Sigmoid colon (tissue), 6 donors: ENCODE measurements at regions not wholly inside any gene's neighbourhood (a gene's known extent, or its start where the extent isn't known, plus 50 kb on each side); places are given as distances from the start of the nearest gene placed in this dataset.

ENCODE experiments used
- DNase-seq: peaks from one replicate; pipeline ENCODE4 v3.0.0-alpha.2; 2019
- H3K27ac ChIP-seq, 4 donors: fragments of 200-600 bp; sonication (generic); one replicate each; pipeline ENCODE4 v1.5.1; 2016 to 2019; ENCODE audit warnings: mild to moderate bottlenecking in 1 of 4
- H3K27me3 ChIP-seq, 3 donors: fragments of 200-600 bp; sonication (generic); one replicate each; pipeline ENCODE4 v1.5.1; 2019; ENCODE audit warnings: mild to moderate bottlenecking in 1 of 3
- H3K36me3 ChIP-seq, 4 donors: fragments of 200-600 bp; sonication (generic); one replicate each; pipeline ENCODE4 v1.5.1; 2016 to 2019
- H3K4me1 ChIP-seq, 4 donors: fragments of 200-600 bp; sonication (generic); one replicate each; pipeline ENCODE4 v1.5.1; 2017 to 2019
- H3K4me3 ChIP-seq, 4 donors: fragments of 200-600 bp; sonication (generic); one replicate each; pipeline ENCODE4 v1.5.1; 2017 to 2019; ENCODE audit warnings: mild to moderate bottlenecking in 2 of 4, moderate library complexity in 1 of 4
- H3K9me3 ChIP-seq, 4 donors: fragments of 200-600 bp in 3 of 4; sonication (generic) in 3 of 4; one replicate each; pipeline versions ENCODE4 v1.5.1 to v1.6.1; 2013 to 2019
- EP300 ChIP-seq, 4 donors: sonication (generic); formaldehyde crosslinking; IDR thresholded peaks; one replicate each; pipeline ENCODE4 v1.6.1; 2017; ENCODE audit warnings: antibody characterized with exemption in 4 of 4
- POLR2A ChIP-seq, 2 donors: fragments of 450-650 bp; IDR thresholded peaks; one replicate each; pipeline ENCODE4 v1.6.1; 2016; ENCODE audit warnings: antibody characterized with exemption in 2 of 2, mild to moderate bottlenecking in 2 of 2, moderate library complexity in 2 of 2
- POLR2AphosphoS5 ChIP-seq, 4 donors: sonication (generic); formaldehyde crosslinking; IDR thresholded peaks; one replicate each; pipeline ENCODE4 v1.6.1; 2017; ENCODE audit warnings: antibody characterized with exemption in 4 of 4
- WGBS, 2 donors: extraction: QIAGEN DNeasy Blood & Tissue Kit; methylation state at CpG; one replicate each; pipeline ENCODE4 v1.1.7; 2013; 5-methylcytosine and 5-hydroxymethylcytosine counted together
- intact Hi-C: fragments of 100-400 bp; cut with DNase I; formaldehyde crosslinking; loops from one replicate; pipeline ENCODE4 v1.15.1; 2023
- TF ChIP-seq, protein P1 (sequence below), 4 experiments: fragments of 450-650 bp in 3 of 4; fragments of 200-600 bp in 1 of 4; IDR thresholded peaks; one replicate each; pipeline ENCODE4 v1.5.1; 2016 to 2019; ENCODE audit warnings: antibody characterized with exemption in 4 of 4, mild to moderate bottlenecking in 3 of 4, moderate library complexity in 2 of 4
- donor health status: healthy with polysubstance abuse.
- donor health status: healthy.

DNA sequence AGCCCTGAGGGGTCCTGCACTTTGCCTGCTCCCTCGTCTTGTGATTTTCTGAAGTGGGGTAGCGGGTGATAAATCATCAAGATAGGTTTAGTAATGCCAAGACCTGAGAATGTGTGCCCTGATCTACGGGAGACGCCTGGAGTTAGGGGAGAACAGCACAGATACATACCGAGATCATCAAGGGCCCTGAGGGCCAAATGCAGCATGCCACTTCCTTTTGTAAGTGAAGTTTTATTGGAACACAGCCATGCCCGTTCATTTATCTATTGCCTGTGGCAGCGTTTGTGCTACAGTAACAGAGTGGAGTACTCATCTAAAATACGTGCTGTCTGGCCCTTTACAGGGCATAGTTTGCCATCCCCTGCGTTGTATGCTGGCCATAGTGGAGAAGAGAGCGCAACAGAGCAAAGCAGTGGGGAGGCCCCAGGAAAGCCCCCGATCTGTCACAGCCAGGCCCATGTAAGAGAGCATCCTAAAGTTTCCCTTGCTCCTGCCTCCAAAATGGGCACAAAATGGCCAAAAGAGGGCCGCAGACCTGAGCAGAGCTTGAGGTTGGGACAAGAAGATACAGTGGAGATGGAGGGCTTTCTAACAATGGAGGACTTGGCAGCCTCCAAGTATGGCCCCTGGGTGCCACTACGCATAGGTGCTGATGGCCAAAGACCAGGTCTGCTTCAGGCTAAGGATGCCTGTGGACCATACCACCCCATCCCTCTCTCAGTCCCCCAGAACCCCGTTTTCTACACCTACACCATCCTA is 167.0 kb downstream of the SMIM20 start:
- intact Hi-C loops = loop anchor here (10.0 kb wide), 1 partner anchor 334 kb away; no protein-coding TSS in a partner anchor
- H3K36me3 ChIP-seq = no peaks in the 10 kb centered on the region
- no peak for DNase-seq
- no peak for TF ChIP-seq POLR2A (IDR thresholded peaks at IDR 0.05)
- TF ChIP-seq POLR2AphosphoS5 (IDR thresholded peaks at IDR 0.05) = no peak
- TF ChIP-seq, protein P1, sequence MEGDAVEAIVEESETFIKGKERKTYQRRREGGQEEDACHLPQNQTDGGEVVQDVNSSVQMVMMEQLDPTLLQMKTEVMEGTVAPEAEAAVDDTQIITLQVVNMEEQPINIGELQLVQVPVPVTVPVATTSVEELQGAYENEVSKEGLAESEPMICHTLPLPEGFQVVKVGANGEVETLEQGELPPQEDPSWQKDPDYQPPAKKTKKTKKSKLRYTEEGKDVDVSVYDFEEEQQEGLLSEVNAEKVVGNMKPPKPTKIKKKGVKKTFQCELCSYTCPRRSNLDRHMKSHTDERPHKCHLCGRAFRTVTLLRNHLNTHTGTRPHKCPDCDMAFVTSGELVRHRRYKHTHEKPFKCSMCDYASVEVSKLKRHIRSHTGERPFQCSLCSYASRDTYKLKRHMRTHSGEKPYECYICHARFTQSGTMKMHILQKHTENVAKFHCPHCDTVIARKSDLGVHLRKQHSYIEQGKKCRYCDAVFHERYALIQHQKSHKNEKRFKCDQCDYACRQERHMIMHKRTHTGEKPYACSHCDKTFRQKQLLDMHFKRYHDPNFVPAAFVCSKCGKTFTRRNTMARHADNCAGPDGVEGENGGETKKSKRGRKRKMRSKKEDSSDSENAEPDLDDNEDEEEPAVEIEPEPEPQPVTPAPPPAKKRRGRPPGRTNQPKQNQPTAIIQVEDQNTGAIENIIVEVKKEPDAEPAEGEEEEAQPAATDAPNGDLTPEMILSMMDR (IDR thresholded peaks at IDR 0.05) = no peak
- TF ChIP-seq EP300 (IDR thresholded peaks at IDR 0.05) = no peak
- H3K27ac ChIP-seq = no peak overlapping the region
- H3K4me1 ChIP-seq = peaks cover 0 to 19% (median 7%) of the 10 kb centered on the region in 4 donors
- no peak overlapping the region for H3K4me3 ChIP-seq
- WGBS, 2 donors = 66 to 76% methylated on average over 14 of the region's 14 CpGs
- H3K9me3 ChIP-seq = no peaks in the 10 kb centered on the region
- H3K27me3 ChIP-seq = no peaks in the 10 kb centered on the region

DNA sequence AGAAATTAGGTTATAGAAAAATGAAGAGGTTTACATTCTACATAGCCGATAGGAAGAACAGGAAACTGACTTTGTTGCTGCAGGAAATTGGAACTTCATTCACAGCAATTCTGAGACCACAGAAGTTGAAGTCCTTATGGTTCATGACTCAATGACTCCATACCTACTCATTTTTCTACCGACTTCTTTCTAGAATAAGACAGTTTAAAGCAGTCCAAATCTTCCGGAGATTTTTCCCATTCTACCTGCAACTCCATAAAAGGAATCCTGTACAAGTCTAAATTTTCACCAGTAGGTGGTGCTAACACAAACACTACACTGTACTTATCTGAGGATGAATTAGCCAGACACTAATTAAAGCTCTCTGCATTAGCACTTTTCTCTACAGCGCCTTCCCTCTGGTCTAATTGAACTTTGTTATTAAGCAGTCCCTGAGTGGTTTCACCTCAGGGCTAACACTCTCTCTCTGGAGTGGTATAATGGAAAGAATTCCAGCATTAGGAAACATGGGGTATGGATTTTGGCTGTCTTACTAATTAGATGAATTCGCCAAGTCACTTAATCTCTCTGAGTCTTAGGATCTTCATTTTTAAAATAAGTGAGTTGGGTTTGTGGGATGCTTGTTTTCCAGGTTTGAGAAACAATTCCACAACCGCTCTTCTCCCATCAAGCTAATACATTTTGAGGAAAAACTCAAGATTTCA is 167.9 kb downstream of the SMIM20 start:
- DNase-seq = no peak
- H3K36me3 ChIP-seq = no peaks in the 10 kb centered on the region
- H3K27me3 ChIP-seq = no peaks in the 10 kb centered on the region
- peaks cover 0 to 23% (median 7%) of the 10 kb centered on the region in 4 donors for H3K4me1 ChIP-seq
- H3K4me3 ChIP-seq = no peak overlapping the region
- H3K27ac ChIP-seq = no peak overlapping the region
- TF ChIP-seq POLR2A (IDR thresholded peaks at IDR 0.05) = no peak
- TF ChIP-seq EP300 (IDR thresholded peaks at IDR 0.05) = no peak
- TF ChIP-seq, protein P1 (IDR thresholded peaks at IDR 0.05) = peak; percentile 41 to 77 (median 70)
- no peaks in the 10 kb centered on the region for H3K9me3 ChIP-seq
- WGBS, 2 donors = 41 to 45% methylated on average over 6 of the region's 6 CpGs
- intact Hi-C loops = loop anchor here (10.0 kb wide), 1 partner anchor 333 kb away; no protein-coding TSS in a partner anchor

DNA sequence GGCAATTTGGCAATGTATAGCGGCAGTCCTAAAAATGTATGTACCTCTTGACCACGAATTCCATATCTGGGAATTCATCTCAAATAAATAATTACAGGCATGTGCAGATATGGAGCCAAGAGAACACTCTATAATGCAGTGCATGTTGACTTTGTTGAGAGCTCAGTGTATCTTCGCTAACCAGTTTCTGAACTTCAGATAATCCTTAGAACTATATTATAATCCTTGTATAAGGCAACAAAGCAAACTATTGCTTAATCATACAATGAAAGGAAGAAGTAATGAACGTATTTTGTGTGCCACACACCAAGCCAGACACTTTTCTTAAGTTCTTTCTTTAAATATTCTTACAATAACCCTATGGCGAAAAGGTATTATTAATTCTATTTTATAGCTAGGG is 168.5 kb downstream of the SMIM20 start:
- intact Hi-C loops = loop anchor here (10.0 kb wide), 1 partner anchor 332 kb away; no protein-coding TSS in a partner anchor
- no peak for TF ChIP-seq POLR2A (IDR thresholded peaks at IDR 0.05)
- TF ChIP-seq, protein P1 (IDR thresholded peaks at IDR 0.05) = no peak
- no peak for TF ChIP-seq EP300 (IDR thresholded peaks at IDR 0.05)
- no peak for TF ChIP-seq POLR2AphosphoS5 (IDR thresholded peaks at IDR 0.05)

DNA sequence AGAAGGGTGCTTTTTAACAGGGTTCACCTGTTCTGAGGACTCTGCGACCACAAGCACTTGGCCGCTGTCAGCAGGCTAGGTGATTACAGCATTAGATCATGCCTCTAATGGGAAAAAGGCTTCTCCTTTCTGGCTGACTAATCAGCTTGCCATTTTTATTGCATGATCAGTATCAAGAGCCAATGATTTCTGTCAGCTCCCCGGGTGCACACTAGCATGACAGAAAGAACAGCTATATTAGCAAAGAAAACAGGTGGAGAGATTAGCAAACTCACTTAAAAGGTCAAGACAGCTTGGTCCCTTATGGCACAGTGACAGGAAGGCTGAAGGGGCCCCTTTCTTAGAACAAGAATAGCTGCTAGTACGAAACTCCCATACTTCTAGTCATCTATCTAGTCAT is 170.0 kb downstream of the SMIM20 start:
- Histone ChIP-seq H3K4me3 (no peak overlapping the region), H3K27ac (no peak overlapping the region), H3K36me3 (no peaks in the 10 kb centered on the region), H3K9me3 (no peaks in the 10 kb centered on the region), H3K4me1 (peaks cover 0 to 25% (median 10%) of the 10 kb centered on the region in 4 donors), H3K27me3 (no peaks in the 10 kb centered on the region)
- DNase-seq = peak; percentile 78
- TF ChIP-seq POLR2A (IDR thresholded peaks at IDR 0.05) (no peak), POLR2AphosphoS5 (IDR thresholded peaks at IDR 0.05) (peak in 3 of 4 donors; percentile 10 to 54 (median 41)), EP300 (IDR thresholded peaks at IDR 0.05) (no peak)
- TF ChIP-seq, protein P1 (IDR thresholded peaks at IDR 0.05) = no peak
- intact Hi-C loops = loop anchor here (2.0 to 10.0 kb wide), 2 partner anchors 237 to 331 kb away; partner anchors contain the start of gene RBPJ
- WGBS, 2 donors = 54 to 65% methylated on average over 4 of the region's 4 CpGs

More for the DNA sequence above, 168.5 kb downstream of the SMIM20 start:
- peaks cover 0 to 25% (median 7%) of the 10 kb centered on the region in 4 donors for H3K4me1 ChIP-seq
- DNase-seq = no peak
- H3K4me3 ChIP-seq = no peak overlapping the region
- 74 to 79% methylated on average over 5 of the region's 5 CpGs for WGBS, 2 donors
- H3K27ac ChIP-seq = no peak overlapping the region
- H3K9me3 ChIP-seq = no peaks in the 10 kb centered on the region
- no peaks in the 10 kb centered on the region for H3K27me3 ChIP-seq
- no peaks in the 10 kb centered on the region for H3K36me3 ChIP-seq
